T-cell (primary cell): ENCODE measurements at regions not wholly inside any gene's neighbourhood (a gene's known extent, or its start where the extent isn't known, plus 50 kb on each side); places are given as distances from the start of the nearest gene placed in this dataset.

Experiments used
- ATAC-seq, 4 experiments: fragments of 200-7000 bp in 3 of 4; fragments of 150-1000 bp in 1 of 4; cut with Tn5 transposase; replicated peaks in 1 of 4; 1 replicate in 3 of 4; 2 replicates in 1 of 4; pipeline ENCODE4 v1.10.0; 2021; ENCODE audit warnings: moderate library complexity in 3 of 4, mild to moderate bottlenecking in 2 of 4, moderate number of reproducible peaks in 1 of 4
- CTCF ChIA-PET, 2 donors: fragments of 300-600 bp; sonication (Branson Sonifier 250); formaldehyde crosslinking; loops; one replicate each; lab custom pipeline; 2022; ENCODE audit warnings: antibody characterized with exemption in 2 of 2; lab: Charles Lee
- POLR2A ChIA-PET, 2 donors: fragments of 300-600 bp; sonication (Branson Sonifier 250); formaldehyde crosslinking; loops; one replicate each; lab custom pipeline; 2022; ENCODE audit warnings: antibody characterized with exemption in 2 of 2; lab: Charles Lee
- DNase-seq, 35 experiments: peaks; one replicate each; pipeline versions ENCODE4 v3.0.0 to v3.0.0-alpha.2; 2013 to 2023
- H3K27ac ChIP-seq: one replicate; pipeline ENCODE4 v1.5.1; 2013; ENCODE audit warnings: low read length
- H3K27me3 ChIP-seq, 2 experiments: replicated peaks in 1 of 2; 1 replicate in 1 of 2; 2 replicates in 1 of 2; pipeline versions ENCODE4 v1.6.1 to v1.7.0; 2013; ENCODE audit warnings: low read length in 1 of 2, mixed read lengths in 1 of 2; ENCODE audit not compliant: control insufficient read depth in 2 of 2, insufficient read depth in 2 of 2; ENCODE audit errors: extremely low read depth in 1 of 2
- H3K36me3 ChIP-seq, 2 donors: 1 replicate in 1 of 2; 2 replicates in 1 of 2; pipeline versions ENCODE4 v1.6.1 to v1.7.0; 2013; ENCODE audit warnings: low read length in 1 of 2; ENCODE audit not compliant: control insufficient read depth in 2 of 2, insufficient read depth in 1 of 2; ENCODE audit errors: extremely low read depth in 1 of 2
- H3K4me1 ChIP-seq, 2 experiments: 1 replicate in 1 of 2; 2 replicates in 1 of 2; pipeline versions ENCODE4 v1.6.1 to v1.7.0; 2013; ENCODE audit warnings: low read length in 2 of 2, mixed read lengths in 1 of 2; ENCODE audit not compliant: insufficient read depth in 2 of 2, control insufficient read depth in 1 of 2; ENCODE audit errors: extremely low read depth in 1 of 2
- H3K4me3 ChIP-seq, 2 donors: 1 replicate in 1 of 2; 2 replicates in 1 of 2; pipeline versions ENCODE4 v1.5.1 to v1.7.0; 2013; ENCODE audit warnings: mild to moderate bottlenecking in 2 of 2, low read length in 1 of 2, moderate library complexity in 1 of 2; ENCODE audit not compliant: control insufficient read depth in 1 of 2; ENCODE audit errors: extremely low read depth in 1 of 2
- H3K9me3 ChIP-seq: 2 replicates; pipeline ENCODE4 v1.7.0; 2013
- H3K27ac Mint-ChIP-seq, 2 donors: one replicate each; pipeline ENCODE4 v1.8.0; 2020 to 2021; ENCODE audit warnings: mild to moderate bottlenecking in 2 of 2, mixed read lengths in 2 of 2
- H3K27me3 Mint-ChIP-seq, 2 donors: one replicate each; pipeline ENCODE4 v1.8.0; 2021 to 2022; ENCODE audit warnings: mixed read lengths in 2 of 2
- H3K36me3 Mint-ChIP-seq: one replicate; pipeline ENCODE4 v1.8.0; 2021; ENCODE audit warnings: mixed read lengths
- H3K4me1 Mint-ChIP-seq, 3 donors: one replicate each; pipeline ENCODE4 v1.8.0; 2020 to 2022; ENCODE audit warnings: mixed read lengths in 3 of 3, mild to moderate bottlenecking in 1 of 3
- H3K4me3 Mint-ChIP-seq, 3 donors: one replicate each; pipeline ENCODE4 v1.8.0; 2020 to 2022; ENCODE audit warnings: mild to moderate bottlenecking in 3 of 3, mixed read lengths in 3 of 3, moderate library complexity in 3 of 3
- H3K9me3 Mint-ChIP-seq, 3 donors: one replicate each; pipeline ENCODE4 v1.8.0; 2020 to 2022; ENCODE audit warnings: mixed read lengths in 3 of 3
- WGBS: methylation state at CpG from one replicate; pipeline ENCODE4 v1.1.5; 2013; ENCODE audit warnings: missing lambda C conversion rate; ENCODE audit not compliant: insufficient coverage; 5-methylcytosine and 5-hydroxymethylcytosine counted together

- WGBS, result 100% methylated on average over 1 of the region's 3 CpGs
- POLR2A ChIA-PET, result no interaction called here
- DNase-seq (no peak), ATAC-seq (no peak)
- H3K9me3 Mint-ChIP-seq, result peaks cover 0 to 2% (median 0%) of the 10 kb centered on the region in 3 donors
- Histone ChIP-seq H3K27me3 (peaks cover 0 to 5% of the 10 kb centered on the region in 2 experiments), H3K27ac (no peak overlapping the region), H3K36me3 (no peaks in the 10 kb centered on the region), H3K9me3 (no peaks in the 10 kb centered on the region), H3K4me1 (no peaks in the 10 kb centered on the region), H3K4me3 (no peak overlapping the region)
- H3K27ac Mint-ChIP-seq, result no peak overlapping the region
- no peaks in the 10 kb centered on the region for H3K4me1 Mint-ChIP-seq
- H3K36me3 Mint-ChIP-seq, result no peaks in the 10 kb centered on the region
- no peak overlapping the region for H3K4me3 Mint-ChIP-seq
- peaks cover 0 to 9% of the 10 kb centered on the region in 2 donors for H3K27me3 Mint-ChIP-seq
- CTCF ChIA-PET, result no interaction called here
Observed at GRCh38 chr12:105573574-105573973, 243.1 kb downstream of the C12orf75 start.

GRCh38 chr12:105574056-105574715 lies 243.7 kb downstream of the C12orf75 start:
- WGBS, result no CpG with 5 or more reads among the region's 5 CpGs
- Mint-ChIP-seq H3K27me3 (peaks cover 0 to 9% of the 10 kb centered on the region in 2 donors), H3K27ac (no peak overlapping the region), H3K9me3 (peaks cover 0 to 2% (median 0%) of the 10 kb centered on the region in 3 donors), H3K4me3 (no peak overlapping the region), H3K4me1 (no peaks in the 10 kb centered on the region), H3K36me3 (no peaks in the 10 kb centered on the region)
- no peaks in the 10 kb centered on the region for H3K4me1 ChIP-seq
- H3K9me3 ChIP-seq, result no peaks in the 10 kb centered on the region
- CTCF ChIA-PET, result no interaction called here
- ATAC-seq, result no peak
- H3K27me3 ChIP-seq, result peaks cover 0 to 5% of the 10 kb centered on the region in 2 experiments
- no peak overlapping the region for H3K4me3 ChIP-seq
- H3K27ac ChIP-seq, result no peak overlapping the region
- no peak for DNase-seq
- POLR2A ChIA-PET, result no interaction called here
- no peaks in the 10 kb centered on the region for H3K36me3 ChIP-seq

- peaks cover 0 to 2% (median 0%) of the 10 kb centered on the region in 3 donors for H3K9me3 Mint-ChIP-seq
- peaks cover 0 to 7% of the 10 kb centered on the region in 2 experiments for H3K27me3 ChIP-seq
- no peaks in the 10 kb centered on the region for H3K4me1 Mint-ChIP-seq
- no peak overlapping the region for H3K4me3 Mint-ChIP-seq
- POLR2A ChIA-PET, result no interaction called here
- CTCF ChIA-PET, result no interaction called here
- peaks cover 0 to 9% of the 10 kb centered on the region in 2 donors for H3K27me3 Mint-ChIP-seq
- 70% methylated on average over 2 of the region's 2 CpGs for WGBS
- H3K4me1 ChIP-seq, result no peaks in the 10 kb centered on the region
- no peaks in the 10 kb centered on the region for H3K36me3 ChIP-seq
- no peak overlapping the region for H3K27ac ChIP-seq
- no peak overlapping the region for H3K4me3 ChIP-seq
- no peaks in the 10 kb centered on the region for H3K36me3 Mint-ChIP-seq
- DNase-seq (no peak), ATAC-seq (no peak)
- no peak overlapping the region for H3K27ac Mint-ChIP-seq
- H3K9me3 ChIP-seq, result no peaks in the 10 kb centered on the region
Observed at GRCh38 chr12:105575235-105575634, 244.7 kb downstream of the C12orf75 start.

GRCh38 chr12:105576261-105576660 lies 245.8 kb downstream of the C12orf75 start:
- H3K27ac Mint-ChIP-seq, result no peak overlapping the region
- DNase-seq (no peak), ATAC-seq (no peak)
- peaks cover 0 to 3% of the 10 kb centered on the region in 2 experiments for H3K27me3 ChIP-seq
- no peaks in the 10 kb centered on the region for H3K36me3 Mint-ChIP-seq
- CTCF ChIA-PET, result no interaction called here
- no peak overlapping the region for H3K27ac ChIP-seq
- no peaks in the 10 kb centered on the region for H3K9me3 ChIP-seq
- peaks cover 0 to 9% of the 10 kb centered on the region in 2 donors for H3K27me3 Mint-ChIP-seq
- H3K4me1 ChIP-seq, result no peaks in the 10 kb centered on the region
- WGBS, result 100% methylated on average over 1 of the region's 2 CpGs
- H3K4me3 ChIP-seq, result no peak overlapping the region
- H3K4me3 Mint-ChIP-seq, result no peak overlapping the region
- H3K36me3 ChIP-seq, result no peaks in the 10 kb centered on the region
- H3K9me3 Mint-ChIP-seq, result peaks cover 0 to 2% (median 0%) of the 10 kb centered on the region in 3 donors
- POLR2A ChIA-PET, result no interaction called here
- H3K4me1 Mint-ChIP-seq, result no peaks in the 10 kb centered on the region

GRCh38 chr12:105580821-105581352 lies 250.4 kb downstream of the C12orf75 start:
- H3K36me3 Mint-ChIP-seq, result no peaks in the 10 kb centered on the region
- CTCF ChIA-PET, result no interaction called here
- no peak overlapping the region for H3K27ac ChIP-seq

GRCh38 chr12:105581420-105581819 lies 250.9 kb downstream of the C12orf75 start:
- ATAC-seq, result no peak
- H3K4me3 ChIP-seq, result no peak overlapping the region
- H3K9me3 ChIP-seq, result no peaks in the 10 kb centered on the region
- Mint-ChIP-seq H3K27me3 (peaks cover 10 to 19% of the 10 kb centered on the region in 2 donors), H3K36me3 (no peaks in the 10 kb centered on the region), H3K4me3 (no peak overlapping the region), H3K27ac (no peak overlapping the region), H3K9me3 (peaks cover 0 to 4% (median 0%) of the 10 kb centered on the region in 3 donors), H3K4me1 (no peaks in the 10 kb centered on the region)
- ChIA-PET POLR2A (no interaction called here), CTCF (no interaction called here)
- WGBS, result 100% methylated on average over 1 of the region's 6 CpGs
- H3K27me3 ChIP-seq, result peaks cover 0 to 5% of the 10 kb centered on the region in 2 experiments
- no peak overlapping the region for H3K27ac ChIP-seq
- no peaks in the 10 kb centered on the region for H3K36me3 ChIP-seq
- no peaks in the 10 kb centered on the region for H3K4me1 ChIP-seq
- no peak for DNase-seq

More at GRCh38 chr12:105580821-105581352, 250.4 kb downstream of the C12orf75 start:
- no peak for DNase-seq
- Mint-ChIP-seq H3K4me3 (no peak overlapping the region), H3K9me3 (no peaks in the 10 kb centered on the region), H3K27me3 (peaks cover 10 to 22% of the 10 kb centered on the region in 2 donors), H3K27ac (no peak overlapping the region), H3K4me1 (no peaks in the 10 kb centered on the region)
- Histone ChIP-seq H3K4me1 (no peaks in the 10 kb centered on the region), H3K27me3 (peaks cover 0 to 5% of the 10 kb centered on the region in 2 experiments), H3K4me3 (no peak overlapping the region), H3K9me3 (no peaks in the 10 kb centered on the region), H3K36me3 (no peaks in the 10 kb centered on the region)
- POLR2A ChIA-PET, result no interaction called here
- no peak for ATAC-seq
- 14% methylated on average over 1 of the region's 5 CpGs for WGBS
